Ectodermal cell (in vitro differentiated cells): ENCODE measurements at regions not wholly inside any gene's neighbourhood (a gene's known extent, or its start where the extent isn't known, plus 50 kb on each side); places are given as distances from the start of the nearest gene placed in this dataset.

Experiments
- H3K27ac ChIP-seq: 2 replicates; pipeline ENCODE4 v1.7.0; 2013; ENCODE audit warnings: mild to moderate bottlenecking, low read depth, low read length; ENCODE audit not compliant: insufficient read depth, poor library complexity, severe bottlenecking
- H3K27me3 ChIP-seq: 2 replicates; pipeline ENCODE4 v1.7.0; 2013; ENCODE audit warnings: mild to moderate bottlenecking, low read length; ENCODE audit not compliant: insufficient read depth, control insufficient read depth, poor library complexity, severe bottlenecking
- H3K36me3 ChIP-seq: one replicate; pipeline ENCODE4 v1.7.0; 2013; ENCODE audit warnings: low read length; ENCODE audit not compliant: control insufficient read depth, insufficient read depth
- H3K4me1 ChIP-seq: one replicate; pipeline ENCODE4 v1.7.0; 2013; ENCODE audit warnings: low read length; ENCODE audit not compliant: control insufficient read depth, insufficient read depth
- H3K4me3 ChIP-seq: 2 replicates; pipeline ENCODE4 v1.7.0; 2013; ENCODE audit warnings: low read depth, low read length, control low read depth; ENCODE audit not compliant: insufficient read depth
- H3K9me3 ChIP-seq: 2 replicates; pipeline ENCODE4 v1.7.0; 2013; ENCODE audit warnings: mild to moderate bottlenecking, low read length, moderate library complexity; ENCODE audit not compliant: control insufficient read depth
- WGBS, 2 experiments: methylation state at CpG; one replicate each; pipeline ENCODE4 v1.1.7; 2013; ENCODE audit warnings: missing lambda C conversion rate in 2 of 2; 5-methylcytosine and 5-hydroxymethylcytosine counted together

GRCh38 chr5:12648558-12648957 lies 744.3 kb upstream of the CTNND2 start:
- 88 to 89% methylated on average over 1 of the region's 1 CpG for WGBS, 2 experiments
- Histone ChIP-seq H3K27me3 (no peaks in the 10 kb centered on the region), H3K9me3 (no peaks in the 10 kb centered on the region), H3K4me1 (no peaks in the 10 kb centered on the region), H3K36me3 (no peaks in the 10 kb centered on the region), H3K4me3 (no peak overlapping the region), H3K27ac (no peak overlapping the region)

- Histone ChIP-seq H3K4me1 (no peaks in the 10 kb centered on the region), H3K9me3 (no peaks in the 10 kb centered on the region), H3K27me3 (no peaks in the 10 kb centered on the region), H3K4me3 (no peak overlapping the region), H3K36me3 (no peaks in the 10 kb centered on the region), H3K27ac (no peak overlapping the region)
- WGBS, 2 experiments = 91 to 93% methylated on average over 4 of the region's 4 CpGs
Measured at GRCh38 chr5:12647613-12648012, 743.4 kb upstream of the CTNND2 start.

GRCh38 chr5:12645582-12645981 lies 741.3 kb upstream of the CTNND2 start:
- H3K4me1 ChIP-seq = no peaks in the 10 kb centered on the region
- H3K9me3 ChIP-seq = no peaks in the 10 kb centered on the region
- H3K27me3 ChIP-seq = no peaks in the 10 kb centered on the region
- H3K27ac ChIP-seq = no peak overlapping the region
- no peaks in the 10 kb centered on the region for H3K36me3 ChIP-seq
- H3K4me3 ChIP-seq = no peak overlapping the region

- no peaks in the 10 kb centered on the region for H3K36me3 ChIP-seq
- H3K27me3 ChIP-seq = no peaks in the 10 kb centered on the region
- H3K27ac ChIP-seq = no peak overlapping the region
- H3K4me1 ChIP-seq = no peaks in the 10 kb centered on the region
- 95 to 97% methylated on average over 5 of the region's 5 CpGs for WGBS, 2 experiments
- no peak overlapping the region for H3K4me3 ChIP-seq
- no peaks in the 10 kb centered on the region for H3K9me3 ChIP-seq
Measured at GRCh38 chr5:12636209-12636608, 732.0 kb upstream of the CTNND2 start.

GRCh38 chr5:12626556-12626955 lies 722.3 kb upstream of the CTNND2 start:
- Histone ChIP-seq H3K27ac (no peak overlapping the region), H3K36me3 (no peaks in the 10 kb centered on the region), H3K4me3 (no peak overlapping the region), H3K9me3 (no peaks in the 10 kb centered on the region), H3K27me3 (no peaks in the 10 kb centered on the region), H3K4me1 (no peaks in the 10 kb centered on the region)
- 91 to 95% methylated on average over 5 of the region's 5 CpGs for WGBS, 2 experiments

- H3K36me3 ChIP-seq = no peaks in the 10 kb centered on the region
Measured at GRCh38 chr5:12625667-12626263, 721.5 kb upstream of the CTNND2 start.

GRCh38 chr5:12624776-12625560 lies 720.7 kb upstream of the CTNND2 start:
- Histone ChIP-seq H3K27ac (no peak overlapping the region), H3K9me3 (no peaks in the 10 kb centered on the region), H3K27me3 (no peaks in the 10 kb centered on the region), H3K4me1 (no peaks in the 10 kb centered on the region), H3K36me3 (no peaks in the 10 kb centered on the region), H3K4me3 (no peak overlapping the region)
- 89% methylated on average over 4 of the region's 4 CpGs for WGBS, 2 experiments

More at GRCh38 chr5:12625667-12626263, 721.5 kb upstream of the CTNND2 start:
- Histone ChIP-seq H3K9me3 (no peaks in the 10 kb centered on the region), H3K4me3 (no peak overlapping the region), H3K27me3 (no peaks in the 10 kb centered on the region), H3K27ac (no peak overlapping the region), H3K4me1 (no peaks in the 10 kb centered on the region)
- WGBS, 2 experiments = 82 to 83% methylated on average over 8 of the region's 8 CpGs

- Histone ChIP-seq H3K4me1 (no peaks in the 10 kb centered on the region), H3K9me3 (no peaks in the 10 kb centered on the region), H3K36me3 (no peaks in the 10 kb centered on the region), H3K27ac (no peak overlapping the region), H3K4me3 (no peak overlapping the region), H3K27me3 (no peaks in the 10 kb centered on the region)
- 29 to 39% methylated on average over 1 of the region's 1 CpG for WGBS, 2 experiments
Measured at GRCh38 chr5:12623408-12623807, 719.2 kb upstream of the CTNND2 start.

- no peaks in the 10 kb centered on the region for H3K27me3 ChIP-seq
- H3K4me3 ChIP-seq = no peak overlapping the region
- peaks cover 5% of the 10 kb centered on the region for H3K4me1 ChIP-seq
- WGBS, 2 experiments = 92 to 93% methylated on average over 4 of the region's 4 CpGs
- H3K36me3 ChIP-seq = no peaks in the 10 kb centered on the region
- no peaks in the 10 kb centered on the region for H3K9me3 ChIP-seq
- no peak overlapping the region for H3K27ac ChIP-seq
Measured at GRCh38 chr5:12616093-12616492, 711.8 kb upstream of the CTNND2 start.

GRCh38 chr5:12615141-12615820 lies 711.0 kb upstream of the CTNND2 start:
- H3K36me3 ChIP-seq = no peaks in the 10 kb centered on the region
- peaks cover 5% of the 10 kb centered on the region for H3K4me1 ChIP-seq
- H3K4me3 ChIP-seq = no peak overlapping the region
- WGBS, 2 experiments = 93% methylated on average over 3 of the region's 3 CpGs
- H3K27ac ChIP-seq = no peak overlapping the region
- H3K27me3 ChIP-seq = no peaks in the 10 kb centered on the region
- no peaks in the 10 kb centered on the region for H3K9me3 ChIP-seq
